ENCODE measurements at regions not wholly inside any gene's neighbourhood (a gene's known extent, or its start where the extent isn't known, plus 50 kb on each side); places are given as distances from the start of the nearest gene placed in this dataset.

DNA sequence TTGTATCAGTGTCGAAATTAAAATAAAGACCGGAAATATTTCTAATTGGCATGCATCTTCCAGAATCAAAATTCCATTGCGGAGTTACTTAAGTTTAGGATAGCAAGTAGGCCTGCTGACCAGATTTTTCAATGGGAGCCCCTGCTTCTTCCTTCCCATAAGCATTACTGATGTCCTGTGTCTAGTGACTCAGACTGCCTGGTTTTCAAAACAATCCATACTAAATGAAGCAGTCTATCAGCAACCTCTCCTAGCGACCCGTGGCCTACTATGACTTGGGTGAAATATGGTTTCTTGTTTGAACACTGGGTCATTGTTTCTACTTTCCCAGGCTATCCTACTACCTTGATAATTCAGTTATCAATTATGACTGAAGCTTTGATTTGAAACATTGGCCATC, 571.6 kb downstream of the TBC1D4 start:
- Histone ChIP-seq H3K9ac (ENCODE audit: insufficient read depth in 1 of 2, low read depth in 2 of 2, low read length in 2 of 2) (no peak overlapping the region), H3K27ac (ENCODE audit: extremely low read depth, low read depth, low read length) (no peak overlapping the region), H3K36me3 (ENCODE audit: control insufficient read depth, insufficient read depth, low read length) (no peaks in the 10 kb centered on the region), H3K27me3 (ENCODE audit: control insufficient read depth in 2 of 2, insufficient read depth in 2 of 2, low read length in 2 of 2) (no peaks in the 10 kb centered on the region), H3K79me2 (ENCODE audit: control insufficient read depth, insufficient read depth, low read length) (no peaks in the 10 kb centered on the region), H3K4me2 (ENCODE audit: insufficient read depth, low read length) (no peak overlapping the region), H3K4me3 (no peak overlapping the region), H3K9me1 (ENCODE audit: control insufficient read depth, insufficient read depth, low read length) (no peaks in the 10 kb centered on the region), H2AFZ (ENCODE audit: low read depth, low read length) (no peak overlapping the region), H3K9me3 (replicated peaks; ENCODE audit: control insufficient read depth, insufficient read depth, low read depth, low read length) (no peaks in the 10 kb centered on the region), H3K4me1 (replicated peaks in 1 of 2; ENCODE audit: control insufficient read depth in 2 of 2, insufficient read depth in 2 of 2, low read length in 2 of 2) (no peaks in the 10 kb centered on the region; a peak in 2 of 5 replicates), H4K20me1 (replicated peaks; ENCODE audit: control insufficient read depth, insufficient read depth, low read length) (no peaks in the 10 kb centered on the region)
- in situ Hi-C loops (cut with MboI) (no loop called here), intact Hi-C loops (cut with micrococcal nuclease) (no loop called here)
- 42% methylated on average over 5 of the region's 5 CpGs for WGBS (ENCODE audit: insufficient coverage, low coverage, missing lambda C conversion rate)
- BruUV-seq (replicated peaks): no TSS peak
- DNase-seq (ENCODE audit: extremely low read depth in 1 of 4, low spot score in 3 of 4): no peak
- ChIA-PET POLR2A (no interaction called here), CTCF (ENCODE audit: low intra/inter-chr PET ratio) (no interaction called here)
- ATAC-seq: no peak
- no peak for FAIRE-seq
- TF ChIP-seq XRCC5 (IDR thresholded peaks at IDR 0.05; ENCODE audit: low read depth, low read length) (no peak), NR2C2 (CRISPR knock-in tag; IDR thresholded peaks at IDR 0.05) (no peak), NR2C2 (tag; IDR thresholded peaks at IDR 0.05) (no peak), CREM (IDR thresholded peaks at IDR 0.05; ENCODE audit: low read depth) (no peak), ARID3A (IDR thresholded peaks at IDR 0.05; ENCODE audit: borderline replicate concordance, low read depth, low read length) (no peak), SREBF2 (CRISPR knock-in tag; IDR thresholded peaks at IDR 0.05) (no peak), MTF1 (CRISPR knock-in tag; IDR thresholded peaks at IDR 0.05; ENCODE audit: borderline replicate concordance) (no peak), SMAD1 (IDR thresholded peaks at IDR 0.05; ENCODE audit: low read depth, low read length, partially characterized antibody) (no peak)
- TF ChIP-seq, protein P1, sequence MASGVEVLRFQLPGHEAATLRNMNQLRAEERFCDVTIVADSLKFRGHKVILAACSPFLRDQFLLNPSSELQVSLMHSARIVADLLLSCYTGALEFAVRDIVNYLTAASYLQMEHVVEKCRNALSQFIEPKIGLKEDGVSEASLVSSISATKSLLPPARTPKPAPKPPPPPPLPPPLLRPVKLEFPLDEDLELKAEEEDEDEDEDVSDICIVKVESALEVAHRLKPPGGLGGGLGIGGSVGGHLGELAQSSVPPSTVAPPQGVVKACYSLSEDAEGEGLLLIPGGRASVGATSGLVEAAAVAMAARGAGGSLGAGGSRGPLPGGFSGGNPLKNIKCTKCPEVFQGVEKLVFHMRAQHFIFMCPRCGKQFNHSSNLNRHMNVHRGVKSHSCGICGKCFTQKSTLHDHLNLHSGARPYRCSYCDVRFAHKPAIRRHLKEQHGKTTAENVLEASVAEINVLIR (CRISPR knock-in tag; IDR thresholded peaks at IDR 0.05): no peak
- TF ChIP-seq, protein P2, sequence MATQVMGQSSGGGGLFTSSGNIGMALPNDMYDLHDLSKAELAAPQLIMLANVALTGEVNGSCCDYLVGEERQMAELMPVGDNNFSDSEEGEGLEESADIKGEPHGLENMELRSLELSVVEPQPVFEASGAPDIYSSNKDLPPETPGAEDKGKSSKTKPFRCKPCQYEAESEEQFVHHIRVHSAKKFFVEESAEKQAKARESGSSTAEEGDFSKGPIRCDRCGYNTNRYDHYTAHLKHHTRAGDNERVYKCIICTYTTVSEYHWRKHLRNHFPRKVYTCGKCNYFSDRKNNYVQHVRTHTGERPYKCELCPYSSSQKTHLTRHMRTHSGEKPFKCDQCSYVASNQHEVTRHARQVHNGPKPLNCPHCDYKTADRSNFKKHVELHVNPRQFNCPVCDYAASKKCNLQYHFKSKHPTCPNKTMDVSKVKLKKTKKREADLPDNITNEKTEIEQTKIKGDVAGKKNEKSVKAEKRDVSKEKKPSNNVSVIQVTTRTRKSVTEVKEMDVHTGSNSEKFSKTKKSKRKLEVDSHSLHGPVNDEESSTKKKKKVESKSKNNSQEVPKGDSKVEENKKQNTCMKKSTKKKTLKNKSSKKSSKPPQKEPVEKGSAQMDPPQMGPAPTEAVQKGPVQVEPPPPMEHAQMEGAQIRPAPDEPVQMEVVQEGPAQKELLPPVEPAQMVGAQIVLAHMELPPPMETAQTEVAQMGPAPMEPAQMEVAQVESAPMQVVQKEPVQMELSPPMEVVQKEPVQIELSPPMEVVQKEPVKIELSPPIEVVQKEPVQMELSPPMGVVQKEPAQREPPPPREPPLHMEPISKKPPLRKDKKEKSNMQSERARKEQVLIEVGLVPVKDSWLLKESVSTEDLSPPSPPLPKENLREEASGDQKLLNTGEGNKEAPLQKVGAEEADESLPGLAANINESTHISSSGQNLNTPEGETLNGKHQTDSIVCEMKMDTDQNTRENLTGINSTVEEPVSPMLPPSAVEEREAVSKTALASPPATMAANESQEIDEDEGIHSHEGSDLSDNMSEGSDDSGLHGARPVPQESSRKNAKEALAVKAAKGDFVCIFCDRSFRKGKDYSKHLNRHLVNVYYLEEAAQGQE (IDR thresholded peaks at IDR 0.05; ENCODE audit: borderline replicate concordance): no peak
- TF ChIP-seq, protein P2 (CRISPR knock-in tag; IDR thresholded peaks at IDR 0.05; ENCODE audit: low read depth): no peak

Measured in K562 (cell line).